ENCODE measurements at regions not wholly inside any gene's neighbourhood (a gene's known extent, or its start where the extent isn't known, plus 50 kb on each side); places are given as distances from the start of the nearest gene placed in this dataset.

- TF ChIP-seq TAF1 (IDR thresholded peaks at IDR 0.05; ENCODE audit: borderline replicate concordance, insufficient read depth, low read length), result no peak
- TF ChIP-seq SIN3A (IDR thresholded peaks at IDR 0.05; ENCODE audit: borderline replicate concordance, insufficient read depth, low read length), result no peak
- TF ChIP-seq FOXP2 (optimal IDR thresholded peaks at IDR 0.05; ENCODE audit: borderline replicate concordance, extremely low read depth, extremely low read length, insufficient read depth), result no peak
- no peak for TF ChIP-seq POLR2AphosphoS5 (IDR thresholded peaks at IDR 0.05; ENCODE audit: low read depth, low read length)
- no peak for TF ChIP-seq REST (IDR thresholded peaks at IDR 0.05; ENCODE audit: insufficient read depth in 1 of 2, low read depth in 2 of 2, low read length in 2 of 2)
These were observed 205.0 kb upstream of the KCTD7 start for GRCh38 chr7:66423729-66424128.

- TF ChIP-seq TAF1 (IDR thresholded peaks at IDR 0.05; ENCODE audit: borderline replicate concordance, insufficient read depth, low read length) (no peak), FOXP2 (optimal IDR thresholded peaks at IDR 0.05; ENCODE audit: borderline replicate concordance, extremely low read depth, extremely low read length, insufficient read depth) (no peak), REST (IDR thresholded peaks at IDR 0.05; ENCODE audit: insufficient read depth in 1 of 2, low read depth in 2 of 2, low read length in 2 of 2) (no peak), SIN3A (IDR thresholded peaks at IDR 0.05; ENCODE audit: borderline replicate concordance, insufficient read depth, low read length) (no peak), POLR2AphosphoS5 (IDR thresholded peaks at IDR 0.05; ENCODE audit: low read depth, low read length) (no peak)
These were observed 202.3 kb upstream of the KCTD7 start for GRCh38 chr7:66426332-66426731.

GRCh38 chr7:66426996-66427395, 201.7 kb upstream of the KCTD7 start:
- TF ChIP-seq TAF1 (IDR thresholded peaks at IDR 0.05; ENCODE audit: borderline replicate concordance, insufficient read depth, low read length), result no peak
- no peak for TF ChIP-seq REST (IDR thresholded peaks at IDR 0.05; ENCODE audit: insufficient read depth in 1 of 2, low read depth in 2 of 2, low read length in 2 of 2)
- no peak for TF ChIP-seq FOXP2 (optimal IDR thresholded peaks at IDR 0.05; ENCODE audit: borderline replicate concordance, extremely low read depth, extremely low read length, insufficient read depth)
- no peak for TF ChIP-seq POLR2AphosphoS5 (IDR thresholded peaks at IDR 0.05; ENCODE audit: low read depth, low read length)
- TF ChIP-seq SIN3A (IDR thresholded peaks at IDR 0.05; ENCODE audit: borderline replicate concordance, insufficient read depth, low read length), result no peak

- no peak for TF ChIP-seq REST (IDR thresholded peaks at IDR 0.05; ENCODE audit: insufficient read depth in 1 of 2, low read depth in 2 of 2, low read length in 2 of 2)
- TF ChIP-seq TAF1 (IDR thresholded peaks at IDR 0.05; ENCODE audit: borderline replicate concordance, insufficient read depth, low read length), result no peak
These were observed 200.7 kb upstream of the KCTD7 start for GRCh38 chr7:66427956-66428355.

- TF ChIP-seq SIN3A (IDR thresholded peaks at IDR 0.05; ENCODE audit: borderline replicate concordance, insufficient read depth, low read length), result no peak
- TF ChIP-seq FOXP2 (optimal IDR thresholded peaks at IDR 0.05; ENCODE audit: borderline replicate concordance, extremely low read depth, extremely low read length, insufficient read depth), result no peak
- TF ChIP-seq POLR2AphosphoS5 (IDR thresholded peaks at IDR 0.05; ENCODE audit: low read depth, low read length), result no peak
- TF ChIP-seq REST (IDR thresholded peaks at IDR 0.05; ENCODE audit: insufficient read depth in 1 of 2, low read depth in 2 of 2, low read length in 2 of 2), result no peak
- no peak for TF ChIP-seq TAF1 (IDR thresholded peaks at IDR 0.05; ENCODE audit: borderline replicate concordance, insufficient read depth, low read length)
These were observed 199.1 kb upstream of the KCTD7 start for GRCh38 chr7:66429498-66430163.
